CD14-positive monocyte (primary cell): ENCODE measurements at regions not wholly inside any gene's neighbourhood (a gene's known extent, or its start where the extent isn't known, plus 50 kb on each side); places are given as distances from the start of the nearest gene placed in this dataset.

Experiments
- DNase-seq, 3 donors: peaks; one replicate each; pipeline ENCODE4 v3.0.0-alpha.2; 2011 to 2022
- H2AFZ ChIP-seq: 2 replicates; pipeline ENCODE4 v1.6.0; 2012; ENCODE audit warnings: mild to moderate bottlenecking, low read depth, low read length, inconsistent platforms; ENCODE audit not compliant: insufficient read depth, poor library complexity, severe bottlenecking
- H3K27ac ChIP-seq, 2 donors: 1 replicate in 1 of 2; 2 replicates in 1 of 2; pipeline ENCODE4 v1.5.1; 2012 to 2013; ENCODE audit warnings: low read length in 2 of 2, control low read depth in 1 of 2, inconsistent platforms in 1 of 2, low read depth in 1 of 2, mild to moderate bottlenecking in 1 of 2
- H3K27me3 ChIP-seq, 2 donors: one replicate each; pipeline versions ENCODE4 v1.6.0 to v1.6.1; 2011 to 2013; ENCODE audit warnings: low read length in 2 of 2; ENCODE audit not compliant: control insufficient read depth in 2 of 2, insufficient read depth in 2 of 2
- H3K36me3 ChIP-seq, 2 donors: replicated peaks in 1 of 2; 1 replicate in 1 of 2; 2 replicates in 1 of 2; pipeline versions ENCODE4 v1.5.1 to v1.6.1; 2012 to 2013; ENCODE audit warnings: low read length in 2 of 2, control low read depth in 1 of 2, inconsistent platforms in 1 of 2, mild to moderate bottlenecking in 1 of 2; ENCODE audit not compliant: insufficient read depth in 2 of 2, control insufficient read depth in 1 of 2
- H3K4me1 ChIP-seq, 2 donors: 1 replicate in 1 of 2; 2 replicates in 1 of 2; pipeline versions ENCODE4 v1.5.1 to v1.6.1; 2012 to 2013; ENCODE audit warnings: low read length in 2 of 2, control low read depth in 1 of 2, inconsistent platforms in 1 of 2, mild to moderate bottlenecking in 1 of 2, moderate library complexity in 1 of 2; ENCODE audit not compliant: insufficient read depth in 2 of 2, control insufficient read depth in 1 of 2
- H3K4me2 ChIP-seq: replicated peaks from 2 replicates; pipeline ENCODE3; 2012; ENCODE audit warnings: low read length, moderate library complexity, mild to moderate bottlenecking; ENCODE audit not compliant: poor library complexity, severe bottlenecking; ENCODE audit errors: extremely low read depth
- H3K4me3 ChIP-seq, 3 experiments: fragments of 200-600 bp in 1 of 3; sonication (generic) in 1 of 3; replicated peaks in 1 of 3; 1 replicate in 2 of 3; 2 replicates in 1 of 3; pipeline ENCODE4 v1.5.1; 2011 to 2013; ENCODE audit warnings: low read length in 3 of 3, mild to moderate bottlenecking in 3 of 3, control low read depth in 2 of 3, low read depth in 2 of 3, inconsistent platforms in 1 of 3, moderate library complexity in 1 of 3
- H3K79me2 ChIP-seq: 2 replicates; pipeline ENCODE4 v1.6.0; 2012; ENCODE audit warnings: mild to moderate bottlenecking, control low read depth, inconsistent platforms, low read length, moderate library complexity; ENCODE audit not compliant: insufficient read depth
- H3K9ac ChIP-seq: 2 replicates; pipeline ENCODE4 v1.6.0; 2017; ENCODE audit warnings: low read length, mild to moderate bottlenecking; ENCODE audit not compliant: insufficient read depth, poor library complexity, severe bottlenecking
- H3K9me3 ChIP-seq, 2 donors: replicated peaks in 1 of 2; 1 replicate in 1 of 2; 2 replicates in 1 of 2; pipeline versions ENCODE4 v1.5.1 to v1.6.1; 2012 to 2013; ENCODE audit warnings: low read length in 2 of 2, control low read depth in 1 of 2; ENCODE audit not compliant: control insufficient read depth in 1 of 2, insufficient read depth in 1 of 2
- H4K20me1 ChIP-seq: 2 replicates; pipeline ENCODE4 v1.6.0; 2012; ENCODE audit warnings: mild to moderate bottlenecking, low read length, control low read depth, moderate library complexity; ENCODE audit not compliant: insufficient read depth
- H3K27ac Mint-ChIP-seq, 7 donors: one replicate each; pipeline ENCODE4 v1.8.0; 2020; ENCODE audit warnings: mild to moderate bottlenecking in 7 of 7, mixed read lengths in 7 of 7, moderate library complexity in 6 of 7, inconsistent platforms in 2 of 7
- H3K27me3 Mint-ChIP-seq, 3 donors: one replicate each; pipeline ENCODE4 v1.8.0; 2021 to 2022; ENCODE audit warnings: low read depth in 3 of 3, mild to moderate bottlenecking in 3 of 3, mixed read lengths in 3 of 3, moderate library complexity in 3 of 3, inconsistent platforms in 1 of 3
- H3K36me3 Mint-ChIP-seq, 2 donors: one replicate each; pipeline ENCODE4 v1.8.0; 2020; ENCODE audit warnings: mixed read lengths in 2 of 2, inconsistent platforms in 1 of 2, mild to moderate bottlenecking in 1 of 2
- H3K4me1 Mint-ChIP-seq: one replicate; pipeline ENCODE4 v1.8.0; 2020; ENCODE audit warnings: mild to moderate bottlenecking, mixed read lengths
- H3K4me3 Mint-ChIP-seq, 2 donors: one replicate each; pipeline ENCODE4 v1.8.0; 2020; ENCODE audit warnings: mild to moderate bottlenecking in 2 of 2, mixed read lengths in 2 of 2, moderate library complexity in 1 of 2
- H3K9me3 Mint-ChIP-seq, 7 donors: one replicate each; pipeline ENCODE4 v1.8.0; 2020 to 2022; ENCODE audit warnings: mixed read lengths in 7 of 7, mild to moderate bottlenecking in 6 of 7, moderate library complexity in 6 of 7, inconsistent platforms in 2 of 7
- WGBS: methylation state at CpG from one replicate; pipeline ENCODE4 v1.1.5; 2013; ENCODE audit warnings: missing lambda C conversion rate; ENCODE audit not compliant: insufficient coverage; 5-methylcytosine and 5-hydroxymethylcytosine counted together
- intact Hi-C, 2 donors: fragments of 100-400 bp; cut with micrococcal nuclease; formaldehyde crosslinking; loops; one replicate each; pipeline versions ENCODE4 v1.15.0 to v1.15.1; 2023
- TF ChIP-seq, protein P1 (sequence below): fragments of 200-600 bp; IDR thresholded peaks from one replicate; pipeline ENCODE4 v1.8.0; 2022; ENCODE audit warnings: antibody characterized with exemption, mild to moderate bottlenecking

DNA sequence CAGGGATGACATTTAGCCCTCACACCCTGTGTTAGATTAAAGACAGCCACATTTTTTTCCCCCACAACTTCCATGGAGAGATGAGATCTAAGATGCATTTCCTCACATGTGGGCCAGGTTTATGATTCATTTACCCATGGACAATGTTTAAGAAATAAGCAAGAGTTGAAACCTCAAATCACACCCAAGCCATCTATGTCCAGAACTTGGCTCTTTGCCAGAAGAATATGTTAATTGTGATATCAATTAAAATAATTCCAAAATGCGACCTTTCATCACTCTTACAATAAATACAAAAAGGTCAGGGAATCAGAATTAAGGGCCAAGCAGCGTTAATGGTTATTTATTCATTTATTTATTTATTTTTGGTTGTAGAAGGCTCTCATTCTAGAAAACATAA lies 1376.9 kb upstream of the TMEM132C start:
- Mint-ChIP-seq H3K27ac (no peak overlapping the region), H3K9me3 (peaks cover 0 to 5% (median 5%) of the 10 kb centered on the region in 7 donors), H3K4me1 (no peaks in the 10 kb centered on the region), H3K4me3 (no peak overlapping the region), H3K36me3 (no peaks in the 10 kb centered on the region), H3K27me3 (peaks cover 0 to 2% (median 0%) of the 10 kb centered on the region in 3 donors)
- Histone ChIP-seq H2AFZ (no peak overlapping the region), H3K4me3 (no peak overlapping the region), H3K4me2 (no peak overlapping the region), H4K20me1 (no peaks in the 10 kb centered on the region), H3K27ac (no peak overlapping the region), H3K27me3 (no peaks in the 10 kb centered on the region), H3K9me3 (no peaks in the 10 kb centered on the region), H3K4me1 (no peaks in the 10 kb centered on the region), H3K9ac (no peak overlapping the region), H3K79me2 (no peaks in the 10 kb centered on the region), H3K36me3 (no peaks in the 10 kb centered on the region)
- WGBS, result no CpG with 5 or more reads among the region's 2 CpGs
- DNase-seq, result no peak
- TF ChIP-seq, protein P1, sequence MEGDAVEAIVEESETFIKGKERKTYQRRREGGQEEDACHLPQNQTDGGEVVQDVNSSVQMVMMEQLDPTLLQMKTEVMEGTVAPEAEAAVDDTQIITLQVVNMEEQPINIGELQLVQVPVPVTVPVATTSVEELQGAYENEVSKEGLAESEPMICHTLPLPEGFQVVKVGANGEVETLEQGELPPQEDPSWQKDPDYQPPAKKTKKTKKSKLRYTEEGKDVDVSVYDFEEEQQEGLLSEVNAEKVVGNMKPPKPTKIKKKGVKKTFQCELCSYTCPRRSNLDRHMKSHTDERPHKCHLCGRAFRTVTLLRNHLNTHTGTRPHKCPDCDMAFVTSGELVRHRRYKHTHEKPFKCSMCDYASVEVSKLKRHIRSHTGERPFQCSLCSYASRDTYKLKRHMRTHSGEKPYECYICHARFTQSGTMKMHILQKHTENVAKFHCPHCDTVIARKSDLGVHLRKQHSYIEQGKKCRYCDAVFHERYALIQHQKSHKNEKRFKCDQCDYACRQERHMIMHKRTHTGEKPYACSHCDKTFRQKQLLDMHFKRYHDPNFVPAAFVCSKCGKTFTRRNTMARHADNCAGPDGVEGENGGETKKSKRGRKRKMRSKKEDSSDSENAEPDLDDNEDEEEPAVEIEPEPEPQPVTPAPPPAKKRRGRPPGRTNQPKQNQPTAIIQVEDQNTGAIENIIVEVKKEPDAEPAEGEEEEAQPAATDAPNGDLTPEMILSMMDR, result no peak
- intact Hi-C loops, result no loop called here

DNA sequence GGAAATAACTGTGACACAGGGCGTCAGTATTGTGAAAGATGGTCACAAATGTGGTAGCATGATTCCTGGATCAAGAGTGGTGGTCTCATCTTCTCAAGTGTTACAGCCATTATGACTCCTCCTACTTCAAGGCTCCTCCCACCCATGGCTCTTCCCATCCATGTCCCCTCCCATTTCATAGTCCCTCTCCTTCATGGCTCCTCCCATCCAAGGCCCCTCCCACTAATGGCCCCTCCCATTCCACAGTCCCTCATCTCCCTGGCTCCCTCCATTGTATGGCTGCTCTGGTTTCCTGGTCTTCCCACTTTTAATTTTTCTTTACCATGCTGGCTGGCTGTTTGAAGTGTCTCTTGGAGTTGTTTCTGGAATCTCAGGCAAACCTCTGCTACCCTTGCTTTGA lies 1375.2 kb upstream of the TMEM132C start:
- H3K36me3 Mint-ChIP-seq, result no peaks in the 10 kb centered on the region
- Histone ChIP-seq H3K4me1 (no peaks in the 10 kb centered on the region), H3K4me3 (no peak overlapping the region), H2AFZ (no peak overlapping the region), H3K27me3 (no peaks in the 10 kb centered on the region), H3K9ac (no peak overlapping the region), H3K4me2 (no peak overlapping the region), H4K20me1 (no peaks in the 10 kb centered on the region), H3K36me3 (no peaks in the 10 kb centered on the region), H3K27ac (no peak overlapping the region), H3K9me3 (no peaks in the 10 kb centered on the region), H3K79me2 (no peaks in the 10 kb centered on the region)
- no peak for DNase-seq
- TF ChIP-seq, protein P1, result no peak
- H3K9me3 Mint-ChIP-seq, result peaks cover 0 to 5% (median 5%) of the 10 kb centered on the region in 7 donors
- H3K27me3 Mint-ChIP-seq, result peaks cover 0 to 2% (median 0%) of the 10 kb centered on the region in 3 donors
- WGBS, result no CpG with 5 or more reads among the region's 1 CpG
- H3K4me3 Mint-ChIP-seq, result no peak overlapping the region
- H3K4me1 Mint-ChIP-seq, result no peaks in the 10 kb centered on the region
- H3K27ac Mint-ChIP-seq, result peak overlapping the region in 1 of 7 donors; percentile 59
- intact Hi-C loops, result no loop called here
